Astrocyte (in vitro differentiated cells and primary cell): ENCODE measurements at regions not wholly inside any gene's neighbourhood (a gene's known extent, or its start where the extent isn't known, plus 50 kb on each side); places are given as distances from the start of the nearest gene placed in this dataset.

ENCODE experiments used
- DNase-seq: peaks from one replicate; pipeline ENCODE4 v3.0.0-alpha.2; 2010; ENCODE audit warnings: low read depth
- FAIRE-seq: peaks from 2 replicates; lab custom pipeline; 2011; peaks lifted over from hg19 to GRCh38; lab: Jason Lieb, UNC
- H2AFZ ChIP-seq: 2 replicates; pipeline ENCODE4 v1.6.0; 2012; ENCODE audit warnings: low read depth, low read length, inconsistent platforms
- H3K27ac ChIP-seq: 2 replicates; pipeline ENCODE4 v1.5.1; 2011; ENCODE audit warnings: low read depth, low read length, inconsistent platforms
- H3K27me3 ChIP-seq: 2 replicates; pipeline ENCODE4 v1.6.0; 2011; ENCODE audit warnings: low read length, inconsistent platforms; ENCODE audit not compliant: insufficient read depth
- H3K36me3 ChIP-seq: 2 replicates; pipeline ENCODE4 v1.5.1; 2011; ENCODE audit warnings: low read length, inconsistent platforms; ENCODE audit not compliant: insufficient read depth
- H3K4me1 ChIP-seq: 2 replicates; pipeline ENCODE4 v1.5.1; 2011; ENCODE audit warnings: low read length, inconsistent platforms; ENCODE audit not compliant: insufficient read depth
- H3K4me2 ChIP-seq: 2 replicates; pipeline ENCODE4 v1.6.0; 2012; ENCODE audit warnings: low read length, inconsistent platforms
- H3K4me3 ChIP-seq: 2 replicates; pipeline ENCODE4 v1.5.1; 2011; ENCODE audit warnings: low read depth, mild to moderate bottlenecking, low read length, inconsistent platforms; ENCODE audit not compliant: insufficient read depth
- H3K79me2 ChIP-seq: 2 replicates; pipeline ENCODE4 v1.6.0; 2012; ENCODE audit warnings: mild to moderate bottlenecking, low read length, inconsistent platforms; ENCODE audit not compliant: insufficient read depth
- H3K9ac ChIP-seq: 2 replicates; pipeline ENCODE4 v1.6.0; 2012; ENCODE audit warnings: mild to moderate bottlenecking, low read length, inconsistent platforms
- H3K9me3 ChIP-seq: 2 replicates; pipeline ENCODE4 v1.5.1; 2012; ENCODE audit warnings: low read depth, mild to moderate bottlenecking, low read length, inconsistent platforms; ENCODE audit not compliant: insufficient read depth
- H4K20me1 ChIP-seq: 2 replicates; pipeline ENCODE4 v1.6.0; 2012; ENCODE audit warnings: low read length, inconsistent platforms; ENCODE audit not compliant: insufficient read depth
- H3K27ac Mint-ChIP-seq: one replicate; pipeline ENCODE4 v1.8.0; 2021; ENCODE audit warnings: mild to moderate bottlenecking, mixed read lengths; ENCODE audit not compliant: unreplicated experiment
- H3K27me3 Mint-ChIP-seq: one replicate; pipeline ENCODE4 v1.8.0; 2021; ENCODE audit warnings: low read depth, mixed read lengths; ENCODE audit not compliant: unreplicated experiment
- H3K36me3 Mint-ChIP-seq: one replicate; pipeline ENCODE4 v1.8.0; 2021; ENCODE audit warnings: low read depth, mixed read lengths; ENCODE audit not compliant: unreplicated experiment
- H3K4me1 Mint-ChIP-seq: one replicate; pipeline ENCODE4 v1.8.0; 2021; ENCODE audit warnings: low read depth, mixed read lengths; ENCODE audit not compliant: unreplicated experiment
- H3K4me3 Mint-ChIP-seq: one replicate; pipeline ENCODE4 v1.8.0; 2021; ENCODE audit warnings: mild to moderate bottlenecking, moderate library complexity, mixed read lengths; ENCODE audit not compliant: unreplicated experiment
- H3K9me3 Mint-ChIP-seq: one replicate; pipeline ENCODE4 v1.8.0; 2021; ENCODE audit warnings: mild to moderate bottlenecking, mixed read lengths; ENCODE audit not compliant: unreplicated experiment
- CTCF ChIP-seq: IDR thresholded peaks from 2 replicates; pipeline ENCODE4 v1.5.1; 2011; ENCODE audit warnings: low read depth, mild to moderate bottlenecking, inconsistent platforms, low read length, moderate library complexity; ENCODE audit not compliant: insufficient read depth
- EZH2 ChIP-seq: IDR thresholded peaks from 2 replicates; pipeline ENCODE4 v1.6.1; 2012; ENCODE audit warnings: mild to moderate bottlenecking, low read length, inconsistent platforms; ENCODE audit not compliant: insufficient read depth

GRCh38 chr5:74538206-74538661 is 102.3 kb downstream of the ENC1 start:
- Mint-ChIP-seq H3K4me3 (no peak overlapping the region), H3K9me3 (peaks cover 7% of the 10 kb centered on the region), H3K4me1 (peaks cover 30% of the 10 kb centered on the region), H3K27me3 (no peaks in the 10 kb centered on the region), H3K36me3 (no peaks in the 10 kb centered on the region), H3K27ac (peak overlapping the region; percentile 36)
- TF ChIP-seq EZH2 (no peak), CTCF (no peak)
- H2AFZ ChIP-seq: no peak overlapping the region
- peaks cover 20% of the 10 kb centered on the region for H3K4me1 ChIP-seq
- H3K79me2 ChIP-seq: no peaks in the 10 kb centered on the region
- H3K4me2 ChIP-seq: no peak overlapping the region
- H3K36me3 ChIP-seq: no peaks in the 10 kb centered on the region
- no peak for FAIRE-seq
- no peaks in the 10 kb centered on the region for H3K27me3 ChIP-seq
- H3K4me3 ChIP-seq: no peak overlapping the region
- DNase-seq: no peak
- no peak overlapping the region for H3K27ac ChIP-seq
- H4K20me1 ChIP-seq: no peaks in the 10 kb centered on the region
- no peak overlapping the region for H3K9ac ChIP-seq
- H3K9me3 ChIP-seq: no peaks in the 10 kb centered on the region

DNA sequence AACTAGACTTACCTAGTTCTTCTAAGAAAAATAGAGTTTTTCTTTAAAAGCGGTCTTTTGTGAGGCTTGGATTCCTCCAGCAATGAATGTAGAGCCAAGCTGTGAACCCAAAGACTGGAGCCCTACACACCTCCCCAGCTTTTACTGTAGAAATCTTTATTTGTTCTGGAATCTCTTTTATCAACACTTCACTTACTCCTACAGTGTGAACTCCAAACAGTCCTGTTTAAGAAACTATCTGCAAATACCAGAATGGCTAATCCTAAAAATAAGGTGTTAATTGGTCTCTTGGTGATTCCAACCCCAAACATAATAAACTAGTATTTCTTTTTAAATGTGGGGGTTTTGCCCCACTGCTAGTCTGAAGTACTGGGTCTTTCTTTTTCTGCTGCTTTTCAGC is 103.9 kb downstream of the ENC1 start:
- H3K9ac ChIP-seq: no peak overlapping the region
- H3K4me3 ChIP-seq: no peak overlapping the region
- Mint-ChIP-seq H3K36me3 (peaks cover 3% of the 10 kb centered on the region), H3K27ac (no peak overlapping the region), H3K4me1 (peaks cover 18% of the 10 kb centered on the region), H3K9me3 (peaks cover 12% of the 10 kb centered on the region), H3K27me3 (no peaks in the 10 kb centered on the region), H3K4me3 (no peak overlapping the region)
- no peak overlapping the region for H3K4me2 ChIP-seq
- H3K79me2 ChIP-seq: no peaks in the 10 kb centered on the region
- no peak overlapping the region for H3K27ac ChIP-seq
- H3K36me3 ChIP-seq: no peaks in the 10 kb centered on the region
- TF ChIP-seq CTCF (no peak), EZH2 (no peak)
- H3K27me3 ChIP-seq: no peaks in the 10 kb centered on the region
- FAIRE-seq (no peak), DNase-seq (no peak)
- H2AFZ ChIP-seq: no peak overlapping the region
- H3K4me1 ChIP-seq: peaks cover 9% of the 10 kb centered on the region
- peaks cover 5% of the 10 kb centered on the region for H3K9me3 ChIP-seq
- H4K20me1 ChIP-seq: no peaks in the 10 kb centered on the region

- Histone ChIP-seq H3K36me3 (no peaks in the 10 kb centered on the region), H3K4me2 (no peak overlapping the region), H4K20me1 (no peaks in the 10 kb centered on the region), H3K79me2 (no peaks in the 10 kb centered on the region), H3K27ac (no peak overlapping the region), H3K4me3 (no peak overlapping the region), H2AFZ (no peak overlapping the region), H3K9me3 (peaks cover 5% of the 10 kb centered on the region), H3K9ac (no peak overlapping the region), H3K4me1 (peaks cover 4% of the 10 kb centered on the region), H3K27me3 (no peaks in the 10 kb centered on the region)
- no peak overlapping the region for H3K27ac Mint-ChIP-seq
- peaks cover 12% of the 10 kb centered on the region for H3K9me3 Mint-ChIP-seq
- DNase-seq (no peak), FAIRE-seq (no peak)
- no peaks in the 10 kb centered on the region for H3K27me3 Mint-ChIP-seq
- H3K4me1 Mint-ChIP-seq: peaks cover 11% of the 10 kb centered on the region
- TF ChIP-seq EZH2 (no peak), CTCF (no peak)
- no peak overlapping the region for H3K4me3 Mint-ChIP-seq
- peaks cover 3% of the 10 kb centered on the region for H3K36me3 Mint-ChIP-seq
Observed at GRCh38 chr5:74535926-74536325, 104.6 kb downstream of the ENC1 start.
